Endothelial cell (in vitro differentiated cells): ENCODE measurements at regions not wholly inside any gene's neighbourhood (a gene's known extent, or its start where the extent isn't known, plus 50 kb on each side); places are given as distances from the start of the nearest gene placed in this dataset.

Source experiments
- DNase-seq: peaks from one replicate; pipeline ENCODE4 v3.0.0; 2021; ENCODE audit warnings: low spot score
- H3K27ac Mint-ChIP-seq: one replicate; pipeline ENCODE4 v1.8.0; 2021; ENCODE audit warnings: mixed read lengths, inconsistent platforms; ENCODE audit not compliant: unreplicated experiment
- H3K27me3 Mint-ChIP-seq: one replicate; pipeline ENCODE4 v1.8.0; 2021; ENCODE audit warnings: mild to moderate bottlenecking, moderate library complexity, mixed read lengths, inconsistent platforms; ENCODE audit not compliant: unreplicated experiment
- H3K36me3 Mint-ChIP-seq: one replicate; pipeline ENCODE4 v1.8.0; 2021; ENCODE audit warnings: mild to moderate bottlenecking, low read depth, mixed read lengths, inconsistent platforms; ENCODE audit not compliant: unreplicated experiment
- H3K4me1 Mint-ChIP-seq: one replicate; pipeline ENCODE4 v1.8.0; 2021; ENCODE audit warnings: mild to moderate bottlenecking, mixed read lengths, inconsistent platforms; ENCODE audit not compliant: unreplicated experiment
- H3K4me3 Mint-ChIP-seq: one replicate; pipeline ENCODE4 v1.8.0; 2021; ENCODE audit warnings: mild to moderate bottlenecking, mixed read lengths, inconsistent platforms; ENCODE audit not compliant: unreplicated experiment
- H3K9me3 Mint-ChIP-seq: one replicate; pipeline ENCODE4 v1.8.0; 2021; ENCODE audit warnings: mixed read lengths, inconsistent platforms; ENCODE audit not compliant: unreplicated experiment
- CTCF ChIP-seq: fragments of 200-600 bp; sonication (generic); IDR thresholded peaks from one replicate; pipeline ENCODE4 v1.5.0; 2021; ENCODE audit warnings: antibody characterized with exemption; ENCODE audit not compliant: unreplicated experiment

- H3K36me3 Mint-ChIP-seq = no peaks in the 10 kb centered on the region
- no peak overlapping the region for H3K27ac Mint-ChIP-seq
- H3K4me3 Mint-ChIP-seq = no peak overlapping the region
- peaks cover 41% of the 10 kb centered on the region for H3K4me1 Mint-ChIP-seq
- H3K9me3 Mint-ChIP-seq = no peaks in the 10 kb centered on the region
- TF ChIP-seq CTCF = no peak
- peaks cover 2% of the 10 kb centered on the region for H3K27me3 Mint-ChIP-seq
- DNase-seq = no peak
These were observed 64.3 kb upstream of the CDKN3 start for GRCh38 chr14:54332490-54332889.

GRCh38 chr14:54333511-54333910 is 63.3 kb upstream of the CDKN3 start:
- Mint-ChIP-seq H3K9me3 (no peaks in the 10 kb centered on the region), H3K4me3 (no peak overlapping the region)
- TF ChIP-seq CTCF = no peak

DNA sequence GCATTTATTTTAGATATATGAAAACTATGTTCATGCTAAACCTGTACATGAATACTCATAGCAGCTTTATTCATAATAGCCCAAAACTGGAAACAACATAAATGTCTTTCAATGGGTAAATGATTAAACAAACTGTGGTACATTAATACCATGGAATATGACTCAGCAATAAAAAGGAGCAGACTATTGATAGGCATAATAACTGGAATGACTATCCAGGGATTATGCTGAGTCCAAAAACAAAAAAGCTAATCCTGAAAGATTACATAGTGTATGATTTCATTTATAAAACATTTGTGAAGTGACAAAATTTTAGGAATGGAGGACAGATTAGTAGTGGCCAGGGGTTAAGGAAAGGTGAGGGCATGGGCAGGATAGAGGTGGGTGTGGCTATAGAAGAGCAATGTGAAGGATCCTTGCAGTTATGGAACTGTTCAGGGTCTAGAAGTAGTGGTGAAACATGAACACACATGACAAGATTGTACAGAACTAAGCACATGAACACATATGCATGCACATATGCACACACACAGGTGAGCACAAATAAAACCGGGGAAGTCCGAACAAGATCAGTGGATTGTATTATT is 61.1 kb upstream of the CDKN3 start:
- no peak overlapping the region for H3K27ac Mint-ChIP-seq
- no peaks in the 10 kb centered on the region for H3K9me3 Mint-ChIP-seq
- peaks cover 3% of the 10 kb centered on the region for H3K27me3 Mint-ChIP-seq
- H3K36me3 Mint-ChIP-seq = no peaks in the 10 kb centered on the region
- H3K4me1 Mint-ChIP-seq = peaks cover 23% of the 10 kb centered on the region
- no peak for TF ChIP-seq CTCF
- no peak for DNase-seq
- no peak overlapping the region for H3K4me3 Mint-ChIP-seq

More at GRCh38 chr14:54333511-54333910, 63.3 kb upstream of the CDKN3 start:
- H3K4me1 Mint-ChIP-seq = peaks cover 41% of the 10 kb centered on the region
- no peak for DNase-seq
- H3K36me3 Mint-ChIP-seq = no peaks in the 10 kb centered on the region
- H3K27me3 Mint-ChIP-seq = peaks cover 2% of the 10 kb centered on the region
- H3K27ac Mint-ChIP-seq = no peak overlapping the region

DNA sequence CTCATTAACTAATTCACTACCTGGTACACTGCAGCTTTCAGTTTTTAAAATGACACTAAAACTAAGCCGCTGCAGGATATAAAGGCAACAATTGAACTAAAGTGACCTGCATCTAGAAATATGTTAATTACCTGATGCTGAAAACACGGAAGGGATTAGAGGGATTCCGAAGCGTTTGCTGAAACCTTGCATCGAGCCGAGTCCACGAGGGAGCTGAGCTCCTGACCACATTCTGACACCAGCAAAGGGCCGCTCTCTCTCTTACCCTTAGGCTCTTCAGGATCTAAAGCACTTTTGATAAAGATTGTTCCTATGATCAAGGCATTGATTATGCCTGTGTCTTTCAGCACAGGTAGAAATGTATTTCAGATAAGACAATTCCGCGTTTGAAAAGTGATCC is 59.5 kb upstream of the CDKN3 start:
- peaks cover 3% of the 10 kb centered on the region for H3K27me3 Mint-ChIP-seq
- no peaks in the 10 kb centered on the region for H3K36me3 Mint-ChIP-seq
- no peak for DNase-seq
- peaks cover 8% of the 10 kb centered on the region for H3K4me1 Mint-ChIP-seq
- no peak overlapping the region for H3K27ac Mint-ChIP-seq
- H3K9me3 Mint-ChIP-seq = no peaks in the 10 kb centered on the region
- H3K4me3 Mint-ChIP-seq = no peak overlapping the region
- TF ChIP-seq CTCF = no peak

DNA sequence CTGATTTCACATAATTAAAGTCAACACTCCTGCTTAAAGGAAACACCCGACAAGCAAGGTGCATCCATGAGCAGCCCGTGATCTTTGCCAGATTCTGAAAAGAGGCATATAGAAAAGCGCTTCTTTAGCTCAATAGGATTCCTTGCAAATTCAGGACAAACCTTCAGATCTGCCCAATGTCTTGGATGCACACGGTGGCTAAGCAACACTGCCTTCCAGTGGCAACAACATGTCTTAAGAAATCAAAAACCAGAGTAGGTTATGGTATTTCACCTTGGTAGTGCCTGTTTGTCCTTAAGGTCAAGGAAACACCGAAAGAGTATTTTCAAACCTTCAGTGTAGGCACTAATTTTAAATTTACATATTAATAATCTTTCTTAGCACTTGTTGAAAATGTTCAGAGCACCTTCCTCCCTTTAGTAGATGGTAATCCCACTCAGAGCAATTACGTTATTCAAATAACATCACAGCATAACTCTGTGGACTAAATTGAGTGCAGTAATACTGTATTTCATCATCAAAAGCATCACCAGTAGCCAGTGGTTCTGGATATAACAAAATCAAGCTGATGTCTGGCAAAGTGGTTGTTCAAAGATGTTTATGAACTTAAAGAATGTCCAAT is 58.0 kb upstream of the CDKN3 start:
- peaks cover 3% of the 10 kb centered on the region for H3K27me3 Mint-ChIP-seq
- no peaks in the 10 kb centered on the region for H3K9me3 Mint-ChIP-seq
- peaks cover 2% of the 10 kb centered on the region for H3K4me1 Mint-ChIP-seq
- no peaks in the 10 kb centered on the region for H3K36me3 Mint-ChIP-seq
- TF ChIP-seq CTCF = peak; percentile 19
- peak; percentile 37 for DNase-seq
- no peak overlapping the region for H3K27ac Mint-ChIP-seq
- no peak overlapping the region for H3K4me3 Mint-ChIP-seq
